ENCODE measurements at regions not wholly inside any gene's neighbourhood (a gene's known extent, or its start where the extent isn't known, plus 50 kb on each side); places are given as distances from the start of the nearest gene placed in this dataset.
"Not testable (repeated sequence)": the region's sequence is repeated elsewhere in the genome, so short reads cannot be mapped to it uniquely, and the experiment has no call there.

- H3K36me3 ChIP-seq (ENCODE audit: low read depth); POLR2A ChIA-PET (ENCODE audit: unreplicated experiment); H3K9me2 ChIP-seq (ENCODE audit: insufficient read depth); H3K79me2 ChIP-seq (ENCODE audit: low read depth); H3K27ac ChIP-seq; BruUV-seq (replicated peaks); H3K9me3 ChIP-seq (ENCODE audit: insufficient read depth, low read depth); H3F3A ChIP-seq (ENCODE audit: insufficient read depth, low read depth); intact Hi-C loops (cut with micrococcal nuclease; ENCODE audit: unreplicated experiment); H3K4me1 ChIP-seq (replicated peaks; ENCODE audit: insufficient read depth); H3K4me2 ChIP-seq; H3K27me3 ChIP-seq (ENCODE audit: insufficient read depth, low read depth); DNase-seq; H4K20me1 ChIP-seq (ENCODE audit: insufficient read depth); H3K4me3 ChIP-seq; H2AFZ ChIP-seq; CTCF ChIA-PET: not testable (repeated sequence)
These were observed 333.0 kb downstream of the OR4F29 start for GRCh38 chr1:118440-118839.

- DNase-seq; H3K4me3 ChIP-seq; H3K9me3 ChIP-seq (ENCODE audit: insufficient read depth, low read depth); H3K36me3 ChIP-seq (ENCODE audit: low read depth); H3K27ac ChIP-seq; intact Hi-C loops (cut with micrococcal nuclease; ENCODE audit: unreplicated experiment); CTCF ChIA-PET; H3K4me2 ChIP-seq; H4K20me1 ChIP-seq (ENCODE audit: insufficient read depth); H3F3A ChIP-seq (ENCODE audit: insufficient read depth, low read depth); H3K27me3 ChIP-seq (ENCODE audit: insufficient read depth, low read depth); POLR2A ChIA-PET (ENCODE audit: unreplicated experiment); H2AFZ ChIP-seq; BruUV-seq (replicated peaks); H3K4me1 ChIP-seq (replicated peaks; ENCODE audit: insufficient read depth); H3K9me2 ChIP-seq (ENCODE audit: insufficient read depth); H3K79me2 ChIP-seq (ENCODE audit: low read depth): not testable (repeated sequence)
These were observed 335.9 kb downstream of the OR4F29 start for GRCh38 chr1:115534-115933.

- H3K4me2 ChIP-seq; CTCF ChIA-PET; H3K79me2 ChIP-seq (ENCODE audit: low read depth); H3K36me3 ChIP-seq (ENCODE audit: low read depth); H4K20me1 ChIP-seq (ENCODE audit: insufficient read depth); BruUV-seq (replicated peaks); H2AFZ ChIP-seq; H3F3A ChIP-seq (ENCODE audit: insufficient read depth, low read depth); H3K27me3 ChIP-seq (ENCODE audit: insufficient read depth, low read depth); H3K9me3 ChIP-seq (ENCODE audit: insufficient read depth, low read depth); POLR2A ChIA-PET (ENCODE audit: unreplicated experiment); H3K27ac ChIP-seq; intact Hi-C loops (cut with micrococcal nuclease; ENCODE audit: unreplicated experiment); H3K4me1 ChIP-seq (replicated peaks; ENCODE audit: insufficient read depth); H3K9me2 ChIP-seq (ENCODE audit: insufficient read depth); H3K4me3 ChIP-seq: not testable (repeated sequence)
- peak in 1 of 2 experiments; percentile 41 for DNase-seq
- TF ChIP-seq CTCF (conservative IDR thresholded peaks at IDR 0.05), result peak; percentile 36; the same call in 1 of the 2 replicates
These were observed 346.7 kb downstream of the OR4F29 start for GRCh38 chr1:104776-105175.

- H3K79me2 ChIP-seq (ENCODE audit: low read depth); H3K36me3 ChIP-seq (ENCODE audit: low read depth); DNase-seq; H3K4me2 ChIP-seq; H3K4me3 ChIP-seq; CTCF ChIA-PET; H3K27me3 ChIP-seq (ENCODE audit: insufficient read depth, low read depth); H3K27ac ChIP-seq; H3F3A ChIP-seq (ENCODE audit: insufficient read depth, low read depth); H3K4me1 ChIP-seq (replicated peaks; ENCODE audit: insufficient read depth); intact Hi-C loops (cut with micrococcal nuclease; ENCODE audit: unreplicated experiment); BruUV-seq (replicated peaks); POLR2A ChIA-PET (ENCODE audit: unreplicated experiment); H4K20me1 ChIP-seq (ENCODE audit: insufficient read depth); H3K9me3 ChIP-seq (ENCODE audit: insufficient read depth, low read depth); H3K9me2 ChIP-seq (ENCODE audit: insufficient read depth); H2AFZ ChIP-seq: not testable (repeated sequence)
These were observed 352.0 kb downstream of the OR4F29 start for GRCh38 chr1:99481-99880.

- H3K36me3 ChIP-seq (ENCODE audit: low read depth); DNase-seq; H3K27me3 ChIP-seq (ENCODE audit: insufficient read depth, low read depth); H3K27ac ChIP-seq; intact Hi-C loops (cut with micrococcal nuclease; ENCODE audit: unreplicated experiment); H3K4me3 ChIP-seq; H3K9me3 ChIP-seq (ENCODE audit: insufficient read depth, low read depth); H4K20me1 ChIP-seq (ENCODE audit: insufficient read depth); H2AFZ ChIP-seq; H3K4me1 ChIP-seq (replicated peaks; ENCODE audit: insufficient read depth); H3K4me2 ChIP-seq; H3F3A ChIP-seq (ENCODE audit: insufficient read depth, low read depth); CTCF ChIA-PET; BruUV-seq (replicated peaks); POLR2A ChIA-PET (ENCODE audit: unreplicated experiment); H3K79me2 ChIP-seq (ENCODE audit: low read depth); H3K9me2 ChIP-seq (ENCODE audit: insufficient read depth): not testable (repeated sequence)
These were observed 352.7 kb downstream of the OR4F29 start for GRCh38 chr1:98811-99210.

GRCh38 chr1:91279-91678 lies 360.2 kb downstream of the OR4F29 start:
- H3F3A ChIP-seq (ENCODE audit: insufficient read depth, low read depth); H2AFZ ChIP-seq; H3K27ac ChIP-seq; H3K36me3 ChIP-seq (ENCODE audit: low read depth); BruUV-seq (replicated peaks); H3K4me3 ChIP-seq; H3K9me2 ChIP-seq (ENCODE audit: insufficient read depth); POLR2A ChIA-PET (ENCODE audit: unreplicated experiment); H3K79me2 ChIP-seq (ENCODE audit: low read depth); H3K4me2 ChIP-seq; H3K27me3 ChIP-seq (ENCODE audit: insufficient read depth, low read depth); H4K20me1 ChIP-seq (ENCODE audit: insufficient read depth); DNase-seq; CTCF ChIA-PET; intact Hi-C loops (cut with micrococcal nuclease; ENCODE audit: unreplicated experiment); H3K9me3 ChIP-seq (ENCODE audit: insufficient read depth, low read depth); H3K4me1 ChIP-seq (replicated peaks; ENCODE audit: insufficient read depth): not testable (repeated sequence)

- H2AFZ ChIP-seq; H3F3A ChIP-seq (ENCODE audit: insufficient read depth, low read depth); CTCF ChIA-PET; H3K4me3 ChIP-seq; H4K20me1 ChIP-seq (ENCODE audit: insufficient read depth); H3K27ac ChIP-seq; POLR2A ChIA-PET (ENCODE audit: unreplicated experiment); H3K9me2 ChIP-seq (ENCODE audit: insufficient read depth); H3K4me1 ChIP-seq (replicated peaks; ENCODE audit: insufficient read depth); BruUV-seq (replicated peaks); H3K36me3 ChIP-seq (ENCODE audit: low read depth); DNase-seq; H3K27me3 ChIP-seq (ENCODE audit: insufficient read depth, low read depth); H3K4me2 ChIP-seq; H3K9me3 ChIP-seq (ENCODE audit: insufficient read depth, low read depth); H3K79me2 ChIP-seq (ENCODE audit: low read depth); intact Hi-C loops (cut with micrococcal nuclease; ENCODE audit: unreplicated experiment): not testable (repeated sequence)
These were observed 363.4 kb downstream of the OR4F29 start for GRCh38 chr1:88110-88509.

Data from PC-9 (cell line).